K562 (cell line): ENCODE measurements at regions not wholly inside any gene's neighbourhood (a gene's known extent, or its start where the extent isn't known, plus 50 kb on each side); places are given as distances from the start of the nearest gene placed in this dataset.

Source experiments
- ARID1B ChIP-seq: fragments of 450-650 bp; IDR thresholded peaks from 2 replicates; pipeline ENCODE4 v1.6.1; 2016; ENCODE audit warnings: antibody characterized with exemption, mild to moderate bottlenecking, inconsistent platforms
- BRD4 ChIP-seq: fragments of 200-600 bp; sonication (generic); IDR thresholded peaks from 2 replicates; pipeline ENCODE4 v1.6.1; 2017; ENCODE audit warnings: inconsistent platforms
- CREBBP ChIP-seq: IDR thresholded peaks from one replicate; pipeline ENCODE4 v1.6.1; 2012; ENCODE audit warnings: low read depth, mild to moderate bottlenecking, control low read depth, inconsistent platforms, low read length
- CREM ChIP-seq: IDR thresholded peaks from 2 replicates; pipeline ENCODE4 v1.6.1; 2014; ENCODE audit warnings: antibody characterized with exemption, low read depth
- DEAF1 ChIP-seq: fragments of 450-650 bp; formaldehyde crosslinking; IDR thresholded peaks from 2 replicates; pipeline ENCODE4 v1.4.0; 2020; ENCODE audit warnings: mild to moderate bottlenecking, moderate library complexity
- ETS2 ChIP-seq: IDR thresholded peaks from 2 replicates; pipeline ENCODE4 v1.6.1; 2016; ENCODE audit warnings: borderline replicate concordance, missing genetic modification characterization, mild to moderate bottlenecking, moderate library complexity, missing compliant biosample characterization; ENCODE audit not compliant: poor library complexity, severe bottlenecking
- HDGF ChIP-seq: fragments of 450-650 bp; IDR thresholded peaks from 2 replicates; pipeline ENCODE4 v1.6.1; 2016
- LCOR ChIP-seq: sonication (generic); formaldehyde crosslinking; IDR thresholded peaks from 2 replicates; pipeline ENCODE4 v1.8.0; 2022; ENCODE audit warnings: mild to moderate bottlenecking, missing genetic modification reagents
- MTA2 ChIP-seq: fragments of 450-650 bp; IDR thresholded peaks from 2 replicates; pipeline ENCODE4 v1.6.1; 2016; ENCODE audit warnings: low read depth
- PPARD ChIP-seq: fragments of 250-450 bp; sonication (Bioruptor Pico); IDR thresholded peaks from 2 replicates; pipeline ENCODE4 v1.8.0; 2022; ENCODE audit warnings: inconsistent platforms, mild to moderate bottlenecking, moderate library complexity
- PRPF4 ChIP-seq: fragments of 200-400 bp; formaldehyde crosslinking; IDR thresholded peaks from one replicate; pipeline ENCODE4 v1.6.1; 2017; ENCODE audit warnings: low read length, low read depth, mild to moderate bottlenecking; ENCODE audit not compliant: insufficient read depth, poor library complexity, severe bottlenecking
- SAFB2 ChIP-seq: fragments of 200-400 bp; formaldehyde crosslinking; IDR thresholded peaks from 2 replicates; pipeline ENCODE4 v1.6.1; 2018; ENCODE audit warnings: borderline replicate concordance, low read length, low read depth, moderate library complexity; ENCODE audit not compliant: severe bottlenecking
- SIX5 ChIP-seq, 2 experiments: IDR thresholded peaks; 2 replicates each; pipeline ENCODE4 v1.6.1; 2011; ENCODE audit warnings: low read length in 2 of 2, borderline replicate concordance in 1 of 2, low read depth in 1 of 2, mild to moderate bottlenecking in 1 of 2, moderate library complexity in 1 of 2; ENCODE audit not compliant: insufficient read depth in 1 of 2
- THRB ChIP-seq: fragments of 450-650 bp; formaldehyde crosslinking; conservative IDR thresholded peaks from 2 replicates; pipeline ENCODE4 v1.4.0; 2022; ENCODE audit warnings: mild to moderate bottlenecking, missing genetic modification characterization
- ZBTB11 ChIP-seq, 3 experiments: fragments of 200-800 bp in 1 of 3; fragments of 250-450 bp in 1 of 3; fragments of 450-650 bp in 1 of 3; sonication (Bioruptor Pico) in 1 of 3; sonication (Bioruptor generic) in 1 of 3; formaldehyde crosslinking in 1 of 3; IDR thresholded peaks; 2 replicates each; pipeline versions ENCODE4 v1.6.1 to v1.8.0; 2016 to 2022; ENCODE audit warnings: mild to moderate bottlenecking in 2 of 3, missing genetic modification characterization in 2 of 3, missing compliant biosample characterization in 1 of 3, moderate library complexity in 1 of 3
- ZBTB49 ChIP-seq: sonication (generic); formaldehyde crosslinking; IDR thresholded peaks from 2 replicates; pipeline ENCODE4 v1.8.0; 2022; ENCODE audit warnings: missing genetic modification reagents, mild to moderate bottlenecking, borderline replicate concordance
- ZC3H11A ChIP-seq: IDR thresholded peaks from 2 replicates; pipeline ENCODE4 v1.6.1; 2012; ENCODE audit warnings: low read depth, low read length, improper control_type of control experiment
- ZNF57 ChIP-seq: fragments of 450-650 bp; formaldehyde crosslinking; IDR thresholded peaks from 2 replicates; pipeline ENCODE4 v1.4.0; 2020; ENCODE audit warnings: mild to moderate bottlenecking, moderate library complexity

- TF ChIP-seq ZC3H11A (no peak), ZBTB49 (no peak), HDGF (0 out of 2 replicates have a peak, but pooled peaks have one; percentile 56), MTA2 (no peak), THRB (CRISPR knock-in tag) (no peak; the same call in 1 of the 2 replicates), BRD4 (no peak), PPARD (CRISPR knock-in tag) (no peak), ETS2 (tag) (peak; percentile 31), ARID1B (peak; percentile 79; the same call in 1 of the 2 replicates), CREBBP (no peak), CREM (peak; percentile 46; the same call in 1 of the 2 replicates), PRPF4 (no peak), SIX5 (IDR thresholded peaks at IDR 0.05; ENCODE audit: borderline replicate concordance in 1 of 2, insufficient read depth in 1 of 2, low read depth in 1 of 2, low read length in 2 of 2) (no peak), DEAF1 (CRISPR knock-in tag) (no peak), SAFB2 (no peak), ZNF57 (CRISPR knock-in tag) (peak; percentile 23; the same call in 1 of the 2 replicates), ZBTB11 (CRISPR knock-in tag; IDR thresholded peaks at IDR 0.05) (peak in 1 of 3 experiments; percentile 70; a peak in 2 of 6 replicates), LCOR (no peak)
These were observed 96.4 kb upstream of the ZMIZ1 start (continued) for GRCh38 chr10:78972160-78972946.
